HEK293 (cell line): ENCODE measurements at regions not wholly inside any gene's neighbourhood (a gene's known extent, or its start where the extent isn't known, plus 50 kb on each side); places are given as distances from the start of the nearest gene placed in this dataset.

Source experiments
- CTCF ChIA-PET: fragments of 350-600 bp; formaldehyde crosslinking; extraction: SDS; loops from one replicate; lab custom pipeline; 2021; ENCODE audit warnings: antibody characterized with exemption; lab: Yijun Ruan, JAX
- POLR2A ChIA-PET: fragments of 300-600 bp; formaldehyde crosslinking; extraction: SDS; loops from one replicate; lab custom pipeline; 2020; ENCODE audit warnings: antibody characterized with exemption, inconsistent platforms; lab: Yijun Ruan, JAX
- H3K27ac ChIP-seq: fragments of 200-500 bp; sonication (Bioruptor generic); 2 replicates; pipeline ENCODE4 v1.5.1; 2014; ENCODE audit warnings: low read depth, low read length, control low read depth, inconsistent platforms; ENCODE audit errors: extremely low read depth
- H3K36me3 ChIP-seq, 2 experiments: fragments of 200-500 bp in 1 of 2; sonication (Bioruptor generic) in 1 of 2; 1 replicate in 1 of 2; 2 replicates in 1 of 2; pipeline ENCODE4 v1.5.1; 2014 to 2017; ENCODE audit warnings: inconsistent platforms in 2 of 2, low read length in 2 of 2; ENCODE audit not compliant: control insufficient read depth in 2 of 2, insufficient read depth in 1 of 2
- H3K4me1 ChIP-seq: fragments of 200-500 bp; sonication (Bioruptor generic); 2 replicates; pipeline ENCODE4 v1.5.1; 2014; ENCODE audit warnings: mild to moderate bottlenecking, low read length, inconsistent platforms; ENCODE audit not compliant: control insufficient read depth, insufficient read depth
- H3K4me3 ChIP-seq: 2 replicates; pipeline ENCODE4 v1.5.1; 2011; ENCODE audit warnings: low read depth, mild to moderate bottlenecking, control low read depth, low read length, moderate library complexity
- H3K9me3 ChIP-seq: fragments of 200-500 bp; sonication (Bioruptor generic); 2 replicates; pipeline ENCODE4 v1.5.1; 2014; ENCODE audit warnings: low read depth, low read length, inconsistent platforms; ENCODE audit not compliant: control insufficient read depth, insufficient read depth
- HOXA7 ChIP-seq: sonication (generic); formaldehyde crosslinking; IDR thresholded peaks from 2 replicates; pipeline ENCODE4 v1.8.1; 2022; ENCODE audit warnings: missing genetic modification reagents, borderline replicate concordance
- RBAK ChIP-seq: fragments of 450-650 bp; formaldehyde crosslinking; IDR thresholded peaks from 2 replicates; pipeline ENCODE4 v1.5.1; 2016; ENCODE audit warnings: missing biosample characterization, missing genetic modification characterization
- ZFP3 ChIP-seq: fragments of 450-650 bp; formaldehyde crosslinking; IDR thresholded peaks from 2 replicates; pipeline ENCODE4 v1.5.1; 2016; ENCODE audit warnings: low read depth, missing biosample characterization, missing genetic modification characterization
- ZNF112 ChIP-seq: fragments of 450-650 bp; formaldehyde crosslinking; IDR thresholded peaks from 2 replicates; pipeline ENCODE4 v1.5.0; 2017; ENCODE audit warnings: missing biosample characterization, missing genetic modification characterization
- ZNF114 ChIP-seq: fragments of 450-650 bp; formaldehyde crosslinking; IDR thresholded peaks from 2 replicates; pipeline ENCODE4 v1.5.0; 2017; ENCODE audit warnings: missing biosample characterization, missing genetic modification characterization
- ZNF292 ChIP-seq: fragments of 450-650 bp; formaldehyde crosslinking; IDR thresholded peaks from 2 replicates; pipeline ENCODE4 v1.5.1; 2016; ENCODE audit warnings: low read depth, missing biosample characterization, missing genetic modification characterization, borderline replicate concordance
- ZNF404 ChIP-seq: fragments of 450-650 bp; formaldehyde crosslinking; IDR thresholded peaks from 2 replicates; pipeline ENCODE4 v1.5.1; 2017; ENCODE audit warnings: missing biosample characterization, missing genetic modification characterization
- ZNF560 ChIP-seq: fragments of 450-650 bp; formaldehyde crosslinking; IDR thresholded peaks from 2 replicates; pipeline ENCODE4 v1.5.1; 2017; ENCODE audit warnings: missing biosample characterization, missing genetic modification characterization, borderline replicate concordance
- ZNF585B ChIP-seq: fragments of 450-650 bp; formaldehyde crosslinking; IDR thresholded peaks from 2 replicates; pipeline ENCODE4 v1.5.1; 2016; ENCODE audit warnings: missing biosample characterization, missing genetic modification characterization
- ZNF707 ChIP-seq: fragments of 450-650 bp; formaldehyde crosslinking; IDR thresholded peaks from 2 replicates; pipeline ENCODE4 v1.5.1; 2016; ENCODE audit warnings: missing biosample characterization, missing genetic modification characterization
- ZNF76 ChIP-seq: fragments of 450-650 bp; formaldehyde crosslinking; IDR thresholded peaks from 2 replicates; pipeline ENCODE4; 2016; ENCODE audit warnings: low read depth, missing biosample characterization, missing genetic modification characterization, borderline replicate concordance
- TF ChIP-seq, protein P1 (sequence below): fragments of 450-650 bp; formaldehyde crosslinking; IDR thresholded peaks from 2 replicates; pipeline ENCODE4 v1.5.1; 2016; ENCODE audit warnings: missing biosample characterization, missing genetic modification characterization
- TF ChIP-seq, protein P2 (sequence below): fragments of 450-650 bp; formaldehyde crosslinking; IDR thresholded peaks from 2 replicates; pipeline ENCODE4 v1.5.1; 2016; ENCODE audit warnings: missing biosample characterization, missing genetic modification characterization
- TF ChIP-seq, protein P3 (sequence below): fragments of 450-650 bp; formaldehyde crosslinking; IDR thresholded peaks from 2 replicates; pipeline ENCODE4 v1.5.1; 2016; ENCODE audit warnings: missing biosample characterization, missing genetic modification characterization
- TF ChIP-seq, protein P4 (sequence below): fragments of 450-650 bp; formaldehyde crosslinking; IDR thresholded peaks from 2 replicates; pipeline ENCODE4 v1.5.1; 2016; ENCODE audit warnings: missing biosample characterization, missing genetic modification characterization
- TF ChIP-seq, protein P5 (sequence below): sonication (generic); formaldehyde crosslinking; IDR thresholded peaks from 2 replicates; pipeline ENCODE4 v1.8.1; 2022; ENCODE audit warnings: mild to moderate bottlenecking, moderate library complexity, missing genetic modification reagents
- TF ChIP-seq, protein P6 (sequence below): fragments of 450-650 bp; formaldehyde crosslinking; IDR thresholded peaks from 2 replicates; pipeline ENCODE4 v1.5.1; 2016; ENCODE audit warnings: missing biosample characterization, missing genetic modification characterization

DNA sequence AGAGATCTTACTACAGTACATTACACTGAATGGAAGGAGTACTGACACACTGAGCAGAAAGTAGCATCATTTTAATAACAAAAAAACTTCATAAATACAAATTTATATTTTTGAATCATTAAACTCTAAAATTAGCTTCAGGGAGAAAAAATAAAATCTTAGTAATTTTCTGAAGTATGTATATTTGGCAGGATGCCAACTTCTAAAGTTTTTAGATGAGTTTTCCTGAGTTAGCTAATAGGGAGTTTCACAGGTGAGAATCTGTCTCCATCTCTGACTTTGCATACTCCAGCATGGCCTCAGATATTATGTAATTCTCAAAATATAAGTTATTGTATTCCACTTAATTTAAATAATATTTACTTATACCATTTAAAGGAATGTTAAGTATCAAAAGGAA, 673.2 kb upstream of the PCDH15 start:
- TF ChIP-seq ZNF76 (tag by site-specific recombination) (no peak), ZNF404 (tag by site-specific recombination) (no peak), ZNF112 (tag by site-specific recombination) (no peak), ZNF292 (tag by site-specific recombination) (no peak), RBAK (tag by site-specific recombination) (no peak), ZNF560 (no peak), HOXA7 (CRISPR knock-in tag) (no peak), ZNF114 (tag by site-specific recombination) (no peak)
- TF ChIP-seq, protein P1, sequence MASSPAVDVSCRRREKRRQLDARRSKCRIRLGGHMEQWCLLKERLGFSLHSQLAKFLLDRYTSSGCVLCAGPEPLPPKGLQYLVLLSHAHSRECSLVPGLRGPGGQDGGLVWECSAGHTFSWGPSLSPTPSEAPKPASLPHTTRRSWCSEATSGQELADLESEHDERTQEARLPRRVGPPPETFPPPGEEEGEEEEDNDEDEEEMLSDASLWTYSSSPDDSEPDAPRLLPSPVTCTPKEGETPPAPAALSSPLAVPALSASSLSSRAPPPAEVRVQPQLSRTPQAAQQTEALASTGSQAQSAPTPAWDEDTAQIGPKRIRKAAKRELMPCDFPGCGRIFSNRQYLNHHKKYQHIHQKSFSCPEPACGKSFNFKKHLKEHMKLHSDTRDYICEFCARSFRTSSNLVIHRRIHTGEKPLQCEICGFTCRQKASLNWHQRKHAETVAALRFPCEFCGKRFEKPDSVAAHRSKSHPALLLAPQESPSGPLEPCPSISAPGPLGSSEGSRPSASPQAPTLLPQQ: no peak
- TF ChIP-seq, protein P2, sequence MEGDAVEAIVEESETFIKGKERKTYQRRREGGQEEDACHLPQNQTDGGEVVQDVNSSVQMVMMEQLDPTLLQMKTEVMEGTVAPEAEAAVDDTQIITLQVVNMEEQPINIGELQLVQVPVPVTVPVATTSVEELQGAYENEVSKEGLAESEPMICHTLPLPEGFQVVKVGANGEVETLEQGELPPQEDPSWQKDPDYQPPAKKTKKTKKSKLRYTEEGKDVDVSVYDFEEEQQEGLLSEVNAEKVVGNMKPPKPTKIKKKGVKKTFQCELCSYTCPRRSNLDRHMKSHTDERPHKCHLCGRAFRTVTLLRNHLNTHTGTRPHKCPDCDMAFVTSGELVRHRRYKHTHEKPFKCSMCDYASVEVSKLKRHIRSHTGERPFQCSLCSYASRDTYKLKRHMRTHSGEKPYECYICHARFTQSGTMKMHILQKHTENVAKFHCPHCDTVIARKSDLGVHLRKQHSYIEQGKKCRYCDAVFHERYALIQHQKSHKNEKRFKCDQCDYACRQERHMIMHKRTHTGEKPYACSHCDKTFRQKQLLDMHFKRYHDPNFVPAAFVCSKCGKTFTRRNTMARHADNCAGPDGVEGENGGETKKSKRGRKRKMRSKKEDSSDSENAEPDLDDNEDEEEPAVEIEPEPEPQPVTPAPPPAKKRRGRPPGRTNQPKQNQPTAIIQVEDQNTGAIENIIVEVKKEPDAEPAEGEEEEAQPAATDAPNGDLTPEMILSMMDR (tag by site-specific recombination): no peak
- TF ChIP-seq, protein P3, sequence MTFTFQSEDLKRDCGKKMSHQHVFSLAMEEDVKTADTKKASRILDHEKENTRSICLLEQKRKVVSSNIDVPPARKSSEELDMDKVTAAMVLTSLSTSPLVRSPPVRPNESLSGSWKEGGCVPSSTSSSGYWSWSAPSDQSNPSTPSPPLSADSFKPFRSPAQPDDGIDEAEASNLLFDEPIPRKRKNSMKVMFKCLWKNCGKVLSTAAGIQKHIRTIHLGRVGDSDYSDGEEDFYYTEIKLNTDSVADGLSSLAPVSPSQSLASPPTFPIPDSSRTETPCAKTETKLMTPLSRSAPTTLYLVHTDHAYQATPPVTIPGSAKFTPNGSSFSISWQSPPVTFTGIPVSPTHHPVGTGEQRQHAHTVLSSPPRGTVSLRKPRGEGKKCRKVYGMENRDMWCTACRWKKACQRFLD (tag by site-specific recombination): no peak
- TF ChIP-seq, protein P4, sequence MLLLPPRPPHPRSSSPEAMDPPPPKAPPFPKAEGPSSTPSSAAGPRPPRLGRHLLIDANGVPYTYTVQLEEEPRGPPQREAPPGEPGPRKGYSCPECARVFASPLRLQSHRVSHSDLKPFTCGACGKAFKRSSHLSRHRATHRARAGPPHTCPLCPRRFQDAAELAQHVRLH: no peak
- TF ChIP-seq, protein P5, sequence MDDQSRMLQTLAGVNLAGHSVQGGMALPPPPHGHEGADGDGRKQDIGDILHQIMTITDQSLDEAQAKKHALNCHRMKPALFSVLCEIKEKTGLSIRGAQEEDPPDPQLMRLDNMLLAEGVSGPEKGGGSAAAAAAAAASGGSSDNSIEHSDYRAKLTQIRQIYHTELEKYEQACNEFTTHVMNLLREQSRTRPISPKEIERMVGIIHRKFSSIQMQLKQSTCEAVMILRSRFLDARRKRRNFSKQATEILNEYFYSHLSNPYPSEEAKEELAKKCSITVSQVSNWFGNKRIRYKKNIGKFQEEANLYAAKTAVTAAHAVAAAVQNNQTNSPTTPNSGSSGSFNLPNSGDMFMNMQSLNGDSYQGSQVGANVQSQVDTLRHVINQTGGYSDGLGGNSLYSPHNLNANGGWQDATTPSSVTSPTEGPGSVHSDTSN (CRISPR knock-in tag): no peak
- TF ChIP-seq, protein P6, sequence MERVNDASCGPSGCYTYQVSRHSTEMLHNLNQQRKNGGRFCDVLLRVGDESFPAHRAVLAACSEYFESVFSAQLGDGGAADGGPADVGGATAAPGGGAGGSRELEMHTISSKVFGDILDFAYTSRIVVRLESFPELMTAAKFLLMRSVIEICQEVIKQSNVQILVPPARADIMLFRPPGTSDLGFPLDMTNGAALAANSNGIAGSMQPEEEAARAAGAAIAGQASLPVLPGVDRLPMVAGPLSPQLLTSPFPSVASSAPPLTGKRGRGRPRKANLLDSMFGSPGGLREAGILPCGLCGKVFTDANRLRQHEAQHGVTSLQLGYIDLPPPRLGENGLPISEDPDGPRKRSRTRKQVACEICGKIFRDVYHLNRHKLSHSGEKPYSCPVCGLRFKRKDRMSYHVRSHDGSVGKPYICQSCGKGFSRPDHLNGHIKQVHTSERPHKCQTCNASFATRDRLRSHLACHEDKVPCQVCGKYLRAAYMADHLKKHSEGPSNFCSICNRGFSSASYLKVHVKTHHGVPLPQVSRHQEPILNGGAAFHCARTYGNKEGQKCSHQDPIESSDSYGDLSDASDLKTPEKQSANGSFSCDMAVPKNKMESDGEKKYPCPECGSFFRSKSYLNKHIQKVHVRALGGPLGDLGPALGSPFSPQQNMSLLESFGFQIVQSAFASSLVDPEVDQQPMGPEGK: no peak
- TF ChIP-seq, all 188 proteins: peak for 0
- CTCF ChIA-PET: no interaction called here
- Histone ChIP-seq H3K4me3 (no peak overlapping the region), H3K4me1 (no peaks in the 10 kb centered on the region), H3K36me3 (no peaks in the 10 kb centered on the region), H3K9me3 (no peaks in the 10 kb centered on the region), H3K27ac (no peak overlapping the region)
- POLR2A ChIA-PET: no interaction called here

DNA sequence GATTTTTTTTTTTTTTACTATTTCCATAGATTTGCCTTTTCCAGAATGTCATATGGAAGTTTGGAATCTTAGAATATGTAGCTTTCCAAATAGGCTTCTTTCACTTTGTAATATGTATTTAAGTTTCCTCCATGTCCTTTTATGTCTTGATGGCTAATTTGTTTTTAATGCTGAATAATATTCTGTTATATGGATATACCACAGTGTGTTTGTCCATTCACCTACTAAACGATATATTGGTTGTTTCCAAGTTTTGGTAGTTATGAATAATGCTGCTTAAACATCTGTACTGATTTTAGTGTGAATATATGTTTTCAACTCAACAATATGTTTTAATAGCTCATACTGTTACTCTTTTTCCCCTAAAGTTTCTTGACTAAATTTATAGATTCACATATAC, 669.8 kb upstream of the PCDH15 start:
- Histone ChIP-seq H3K4me1 (no peaks in the 10 kb centered on the region), H3K36me3 (no peaks in the 10 kb centered on the region), H3K9me3 (no peaks in the 10 kb centered on the region), H3K27ac (no peak overlapping the region), H3K4me3 (no peak overlapping the region)
- ChIA-PET POLR2A (no interaction called here), CTCF (no interaction called here)
- TF ChIP-seq ZFP3 (tag by site-specific recombination) (no peak), ZNF707 (tag by site-specific recombination) (no peak), ZNF585B (tag by site-specific recombination) (no peak)
